Keratinocyte (primary cell): ENCODE measurements at regions not wholly inside any gene's neighbourhood (a gene's known extent, or its start where the extent isn't known, plus 50 kb on each side); places are given as distances from the start of the nearest gene placed in this dataset.

ENCODE experiments used
- EZH2 ChIP-seq: IDR thresholded peaks from one replicate; pipeline ENCODE4 v1.6.1; 2012; ENCODE audit warnings: inconsistent platforms, mild to moderate bottlenecking, low read length, moderate library complexity
- TF ChIP-seq, protein P1 (sequence below), 3 experiments: IDR thresholded peaks in 1 of 3; conservative IDR thresholded peaks in 1 of 3; optimal IDR thresholded peaks in 1 of 3; 2 replicates in 2 of 3; 3 replicates in 1 of 3; pipeline versions ENCODE3 to v1.5.1; 2011; ENCODE audit warnings: low read length in 3 of 3, mild to moderate bottlenecking in 3 of 3, moderate library complexity in 2 of 3, control low read depth in 1 of 3, inconsistent platforms in 1 of 3; ENCODE audit not compliant: insufficient read depth in 2 of 3; ENCODE audit errors: extremely low read depth in 1 of 3

DNA sequence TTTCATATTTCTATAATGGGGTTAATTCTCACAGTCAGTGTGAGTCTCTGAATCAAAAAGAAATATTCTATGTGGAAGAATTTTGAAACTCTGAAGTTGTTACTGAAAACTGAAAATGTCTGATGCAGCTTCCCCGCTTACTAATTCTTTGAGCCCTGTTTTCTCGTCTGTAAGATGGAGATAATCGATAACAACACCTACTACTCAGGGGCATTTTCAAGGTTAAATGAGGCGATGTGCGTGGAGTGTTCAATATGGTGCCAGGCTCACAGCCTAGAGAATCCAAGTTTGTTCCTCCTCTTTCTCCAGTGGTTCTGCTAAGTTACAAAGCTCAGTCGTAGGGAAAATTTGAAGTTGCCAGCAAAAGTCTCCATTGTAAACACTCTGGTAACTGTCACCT lies 391.4 kb downstream of the FUT8 start:
- TF ChIP-seq EZH2 = no peak
- TF ChIP-seq, protein P1, sequence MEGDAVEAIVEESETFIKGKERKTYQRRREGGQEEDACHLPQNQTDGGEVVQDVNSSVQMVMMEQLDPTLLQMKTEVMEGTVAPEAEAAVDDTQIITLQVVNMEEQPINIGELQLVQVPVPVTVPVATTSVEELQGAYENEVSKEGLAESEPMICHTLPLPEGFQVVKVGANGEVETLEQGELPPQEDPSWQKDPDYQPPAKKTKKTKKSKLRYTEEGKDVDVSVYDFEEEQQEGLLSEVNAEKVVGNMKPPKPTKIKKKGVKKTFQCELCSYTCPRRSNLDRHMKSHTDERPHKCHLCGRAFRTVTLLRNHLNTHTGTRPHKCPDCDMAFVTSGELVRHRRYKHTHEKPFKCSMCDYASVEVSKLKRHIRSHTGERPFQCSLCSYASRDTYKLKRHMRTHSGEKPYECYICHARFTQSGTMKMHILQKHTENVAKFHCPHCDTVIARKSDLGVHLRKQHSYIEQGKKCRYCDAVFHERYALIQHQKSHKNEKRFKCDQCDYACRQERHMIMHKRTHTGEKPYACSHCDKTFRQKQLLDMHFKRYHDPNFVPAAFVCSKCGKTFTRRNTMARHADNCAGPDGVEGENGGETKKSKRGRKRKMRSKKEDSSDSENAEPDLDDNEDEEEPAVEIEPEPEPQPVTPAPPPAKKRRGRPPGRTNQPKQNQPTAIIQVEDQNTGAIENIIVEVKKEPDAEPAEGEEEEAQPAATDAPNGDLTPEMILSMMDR (optimal IDR thresholded peaks at IDR 0.05 in 1 of 3, IDR thresholded peaks at IDR 0.05 in 1 of 3, conservative IDR thresholded peaks at IDR 0.05 in 1 of 3; ENCODE audit: extremely low read depth in 1 of 3, insufficient read depth in 2 of 3, low read length in 3 of 3) = no peak
